DMS53 (cell line): ENCODE measurements at regions not wholly inside any gene's neighbourhood (a gene's known extent, or its start where the extent isn't known, plus 50 kb on each side); places are given as distances from the start of the nearest gene placed in this dataset.
"Not testable (repeated sequence)": the region's sequence is repeated elsewhere in the genome, so short reads cannot be mapped to it uniquely, and the experiment has no call there.

Source experiments
- DNase-seq: peaks from one replicate; lab custom pipeline; 2025; lab: John Stamatoyannopoulos, UW

- no peak for DNase-seq
These were observed 150.1 kb downstream of the NAA11 start for GRCh38 chr4:79175716-79176115.

GRCh38 chr4:79174490-79175252, 151.2 kb downstream of the NAA11 start:
- DNase-seq, result peak; percentile 7

GRCh38 chr4:79173186-79173585, 152.7 kb downstream of the NAA11 start:
- no peak for DNase-seq

- DNase-seq, result no peak
These were observed 155.8 kb downstream of the NAA11 start for GRCh38 chr4:79170077-79170476.

GRCh38 chr4:79164907-79165610, 160.8 kb downstream of the NAA11 start:
- DNase-seq, result no peak

- no peak for DNase-seq
These were observed 161.8 kb downstream of the NAA11 start for GRCh38 chr4:79163981-79164490.

GRCh38 chr4:79160962-79161361, 164.9 kb downstream of the NAA11 start:
- no peak for DNase-seq

GRCh38 chr4:79158705-79159104, 167.2 kb downstream of the NAA11 start:
- DNase-seq, result not testable (repeated sequence)

GRCh38 chr4:79155336-79155735, 170.5 kb downstream of the NAA11 start:
- DNase-seq, result no peak

GRCh38 chr4:79150820-79151416, 174.9 kb downstream of the NAA11 start:
- DNase-seq, result no peak

GRCh38 chr4:79148369-79148768, 177.5 kb downstream of the NAA11 start:
- no peak for DNase-seq

- no peak for DNase-seq
These were observed 178.6 kb downstream of the NAA11 start for GRCh38 chr4:79147251-79147650.

- DNase-seq, result no peak
These were observed 184.3 kb downstream of the NAA11 start for GRCh38 chr4:79141530-79141929.

GRCh38 chr4:79134767-79135166, 191.1 kb downstream of the NAA11 start:
- DNase-seq, result no peak

GRCh38 chr4:79132826-79133225, 193.0 kb downstream of the NAA11 start:
- no peak for DNase-seq

GRCh38 chr4:79121875-79122358, 182.7 kb upstream of the PAQR3 start:
- DNase-seq, result no peak

GRCh38 chr4:79121223-79121622, 182.0 kb upstream of the PAQR3 start:
- DNase-seq, result no peak

- DNase-seq, result not testable (repeated sequence)
These were observed 177.8 kb upstream of the PAQR3 start for GRCh38 chr4:79117051-79117450.

GRCh38 chr4:79107014-79107413, 167.8 kb upstream of the PAQR3 start:
- no peak for DNase-seq

- DNase-seq, result no peak
These were observed 149.9 kb upstream of the PAQR3 start for GRCh38 chr4:79088946-79089691.

GRCh38 chr4:79087071-79087470, 147.8 kb upstream of the PAQR3 start:
- no peak for DNase-seq

GRCh38 chr4:79083406-79084010, 144.3 kb upstream of the PAQR3 start:
- DNase-seq, result no peak
